HCT116 (cell line): ENCODE measurements at regions not wholly inside any gene's neighbourhood (a gene's known extent, or its start where the extent isn't known, plus 50 kb on each side); places are given as distances from the start of the nearest gene placed in this dataset.

ENCODE experiments used
- ATAC-seq: fragments of 200-7000 bp; cut with Tn5 transposase; 2 replicates; pipeline ENCODE4 v1.9.1; 2020; ENCODE audit warnings: mild to moderate bottlenecking, moderate library complexity
- BruUV-seq: library from RNA; stranded (reverse); fragments of 400-500 nt; replicated peaks from 2 replicates; lab custom pipeline; 2021; lab: Mats Ljungman, UMichigan
- CTCF ChIA-PET: fragments of 300-600 bp; sonication (Branson Sonifier 250); formaldehyde crosslinking; loops from one replicate; lab custom pipeline; 2021; ENCODE audit warnings: antibody characterized with exemption; lab: Charles Lee
- POLR2A ChIA-PET: fragments of 300-600, 350-600 bp; sonication (Branson Sonifier 250); formaldehyde crosslinking; loops from one replicate; lab custom pipeline; 2021; ENCODE audit warnings: antibody characterized with exemption; lab: Charles Lee
- RAD21 ChIA-PET, 2 experiments: fragments of 300-600 bp; sonication (Branson Sonifier 250); formaldehyde crosslinking; loops; one replicate each; lab custom pipeline; 2023; ENCODE audit warnings: low total read pairs in 2 of 2; ENCODE audit not compliant: uncharacterized antibody in 2 of 2, unreplicated experiment in 2 of 2, low non-redundant PET in 1 of 2; lab: Charles Lee
- DNase-seq: peaks from one replicate; pipeline ENCODE4 v3.0.0-alpha.2; 2010; ENCODE audit warnings: low read depth, low spot score
- H2AFZ ChIP-seq: fragments of 200-600 bp; shearing (Covaris generic), sonication (generic); 2 replicates; pipeline ENCODE4 v1.6.1; 2017; ENCODE audit warnings: low read depth, mixed run types, mixed read lengths, antibody characterized with exemption, low read length; ENCODE audit not compliant: poor library complexity, severe bottlenecking
- H3K27ac ChIP-seq: 2 replicates; pipeline ENCODE4 v1.5.1; 2012; ENCODE audit warnings: low read depth, low read length
- H3K27me3 ChIP-seq: fragments of 200-600 bp; sonication (generic); 2 replicates; pipeline ENCODE4 v1.6.1; 2016; ENCODE audit warnings: mixed run types, low read length, mixed read lengths; ENCODE audit not compliant: insufficient read depth
- H3K36me3 ChIP-seq, 2 experiments: fragments of 200-500 bp in 1 of 2; fragments of 200-600 bp in 1 of 2; sonication (Bioruptor generic) in 1 of 2; sonication (generic) in 1 of 2; 2 replicates each; pipeline versions ENCODE4 v1.5.1 to v1.6.1; 2014 to 2016; ENCODE audit warnings: low read length in 2 of 2, inconsistent platforms in 1 of 2, mixed read lengths in 1 of 2, mixed run types in 1 of 2; ENCODE audit not compliant: insufficient read depth in 2 of 2, control insufficient read depth in 1 of 2
- H3K4me1 ChIP-seq, 2 experiments: fragments of 200-600 bp in 1 of 2; sonication (generic) in 1 of 2; 2 replicates each; pipeline versions ENCODE4 v1.5.1 to v1.6.1; 2012 to 2017; ENCODE audit warnings: low read length in 2 of 2, inconsistent platforms in 1 of 2, mild to moderate bottlenecking in 1 of 2, mixed read lengths in 1 of 2, mixed run types in 1 of 2, moderate library complexity in 1 of 2; ENCODE audit not compliant: insufficient read depth in 2 of 2, control insufficient read depth in 1 of 2
- H3K4me2 ChIP-seq: fragments of 200-600 bp; sonication (generic); 2 replicates; pipeline ENCODE4 v1.6.1; 2017; ENCODE audit warnings: mixed run types, low read length, mixed read lengths
- H3K4me3 ChIP-seq, 2 experiments: fragments of 200-600 bp in 1 of 2; sonication (generic) in 1 of 2; replicated peaks in 1 of 2; 2 replicates each; pipeline ENCODE4 v1.5.1; 2011 to 2016; ENCODE audit warnings: low read length in 2 of 2, control low read depth in 1 of 2, low read depth in 1 of 2, mild to moderate bottlenecking in 1 of 2, mixed read lengths in 1 of 2, mixed run types in 1 of 2
- H3K79me2 ChIP-seq: fragments of 200-600 bp; sonication (generic); 2 replicates; pipeline ENCODE4 v1.6.1; 2017; ENCODE audit warnings: mild to moderate bottlenecking, mixed run types, low read length, moderate library complexity, mixed read lengths; ENCODE audit not compliant: insufficient read depth
- H3K9ac ChIP-seq: fragments of 200-600 bp; sonication (generic); 2 replicates; pipeline ENCODE4 v1.6.1; 2016; ENCODE audit warnings: low read length, mixed read lengths
- H3K9me2 ChIP-seq: fragments of 200-600 bp; sonication (generic), shearing (Covaris generic); 2 replicates; pipeline ENCODE4 v1.6.1; 2017; ENCODE audit warnings: mixed run types, mild to moderate bottlenecking, moderate library complexity; ENCODE audit not compliant: insufficient read depth
- H3K9me3 ChIP-seq, 2 experiments: fragments of 200-500 bp in 1 of 2; fragments of 200-600 bp in 1 of 2; sonication (Bioruptor generic) in 1 of 2; sonication (generic) in 1 of 2; 2 replicates each; pipeline ENCODE4 v1.6.1; 2014 to 2017; ENCODE audit warnings: low read length in 2 of 2, mixed read lengths in 2 of 2, inconsistent platforms in 1 of 2, low read depth in 1 of 2, mild to moderate bottlenecking in 1 of 2, mixed run types in 1 of 2, moderate library complexity in 1 of 2; ENCODE audit not compliant: control insufficient read depth in 1 of 2, insufficient read depth in 1 of 2
- H4K20me1 ChIP-seq: fragments of 200-600 bp; sonication (generic), shearing (Covaris generic); 2 replicates; pipeline ENCODE4 v1.6.1; 2017; ENCODE audit warnings: mixed run types, mild to moderate bottlenecking, moderate library complexity; ENCODE audit not compliant: insufficient read depth
- ATF3 ChIP-seq: IDR thresholded peaks from 2 replicates; pipeline ENCODE4 v1.6.1; 2012
- CEBPB ChIP-seq: IDR thresholded peaks from 2 replicates; pipeline ENCODE4 v1.6.1; 2012; ENCODE audit warnings: low read depth
- CTCF ChIP-seq, 3 experiments: fragments of 200-600 bp in 1 of 3; sonication (generic) in 1 of 3; IDR thresholded peaks in 2 of 3; conservative IDR thresholded peaks in 1 of 3; 2 replicates each; pipeline ENCODE4 v1.5.1; 2012 to 2017; ENCODE audit warnings: low read depth in 2 of 3, low read length in 2 of 3, antibody characterized with exemption in 1 of 3, borderline replicate concordance in 1 of 3, control low read depth in 1 of 3, mild to moderate bottlenecking in 1 of 3, mixed read lengths in 1 of 3, mixed run types in 1 of 3, moderate library complexity in 1 of 3; ENCODE audit not compliant: insufficient read depth in 1 of 3
- ELF1 ChIP-seq: IDR thresholded peaks from 2 replicates; pipeline ENCODE4 v1.6.1; 2012; ENCODE audit warnings: low read depth, borderline replicate concordance
- EZH2 ChIP-seq: fragments of 200-600 bp; sonication (generic); IDR thresholded peaks from 2 replicates; pipeline ENCODE4 v1.6.1; 2017; ENCODE audit warnings: antibody characterized with exemption, mixed run types
- FOSL1 ChIP-seq: IDR thresholded peaks from 2 replicates; pipeline ENCODE4 v1.6.1; 2012; ENCODE audit warnings: low read depth
- POLR2A ChIP-seq: IDR thresholded peaks from 2 replicates; pipeline ENCODE4 v1.7.0; 2011; ENCODE audit warnings: borderline replicate concordance; ENCODE audit not compliant: insufficient read depth, insufficient read length; ENCODE audit errors: extremely low read depth
- REST ChIP-seq: IDR thresholded peaks from 2 replicates; pipeline ENCODE4 v1.6.1; 2012; ENCODE audit warnings: low read depth
- SIN3A ChIP-seq: IDR thresholded peaks from 2 replicates; pipeline ENCODE4 v1.6.1; 2012; ENCODE audit warnings: low read depth
- SP1 ChIP-seq: IDR thresholded peaks from 2 replicates; pipeline ENCODE4 v1.6.1; 2012; ENCODE audit warnings: low read depth
- SRF ChIP-seq: IDR thresholded peaks from 2 replicates; pipeline ENCODE4 v1.6.1; 2012; ENCODE audit warnings: low read depth
- TCF7L2 ChIP-seq: IDR thresholded peaks from 2 replicates; pipeline ENCODE4 v1.7.0; 2011; ENCODE audit warnings: borderline replicate concordance, inconsistent platforms; ENCODE audit not compliant: insufficient read depth, insufficient read length; ENCODE audit errors: extremely low read depth
- ZFX ChIP-seq: fragments of 450-650 bp; IDR thresholded peaks from 2 replicates; pipeline ENCODE4 v1.6.1; 2017
- ZNF274 ChIP-seq: fragments of 200-500 bp; sonication (Bioruptor generic); IDR thresholded peaks from 2 replicates; pipeline ENCODE4 v1.6.1; 2014; ENCODE audit warnings: mild to moderate bottlenecking, low read depth, low read length, inconsistent platforms
- intact Hi-C: fragments of 100-400 bp; cut with micrococcal nuclease; formaldehyde crosslinking; loops from 2 replicates; pipeline ENCODE4 v1.10.0; 2022

GRCh38 chr11:23263466-23263865 lies 403.2 kb upstream of the CCDC179 start:
- no peaks in the 10 kb centered on the region for H3K27me3 ChIP-seq
- H2AFZ ChIP-seq: no peak overlapping the region
- ChIA-PET RAD21 (no interaction called here), POLR2A (no interaction called here), CTCF (no interaction called here)
- no peaks in the 10 kb centered on the region for H4K20me1 ChIP-seq
- no peak overlapping the region for H3K27ac ChIP-seq
- intact Hi-C loops: no loop called here
- no peaks in the 10 kb centered on the region for H3K9me2 ChIP-seq
- H3K9ac ChIP-seq: no peak overlapping the region
- H3K4me1 ChIP-seq: no peaks in the 10 kb centered on the region
- no peaks in the 10 kb centered on the region for H3K79me2 ChIP-seq
- BruUV-seq: no TSS peak
- no peaks in the 10 kb centered on the region for H3K36me3 ChIP-seq
- no peak for ATAC-seq
- no peak overlapping the region for H3K4me3 ChIP-seq
- no peak for DNase-seq
- no peak overlapping the region for H3K4me2 ChIP-seq
- peaks cover 0 to 11% of the 10 kb centered on the region in 2 experiments; a peak in 2 of 4 replicates for H3K9me3 ChIP-seq
- TF ChIP-seq CEBPB: no peak
- no peak for TF ChIP-seq ATF3
- TF ChIP-seq ZNF274: no peak
- TF ChIP-seq POLR2A: no peak
- no peak for TF ChIP-seq TCF7L2
- TF ChIP-seq FOSL1: no peak
- no peak for TF ChIP-seq ELF1
- no peak for TF ChIP-seq SIN3A
- no peak for TF ChIP-seq REST
- TF ChIP-seq CTCF (IDR thresholded peaks at IDR 0.05 in 2 of 3, conservative IDR thresholded peaks at IDR 0.05 in 1 of 3; ENCODE audit: borderline replicate concordance in 1 of 3, insufficient read depth in 1 of 3, low read depth in 2 of 3, low read length in 2 of 3): no peak
- TF ChIP-seq ZFX: no peak
- no peak for TF ChIP-seq SP1
- no peak for TF ChIP-seq SRF
- TF ChIP-seq EZH2: no peak
